GM19043 (cell line): ENCODE measurements at regions not wholly inside any gene's neighbourhood (a gene's known extent, or its start where the extent isn't known, plus 50 kb on each side); places are given as distances from the start of the nearest gene placed in this dataset.
"Not testable (repeated sequence)": the region's sequence is repeated elsewhere in the genome, so short reads cannot be mapped to it uniquely, and the experiment has no call there.

Source experiments
- ATAC-seq: cut with Tn5 transposase; IDR thresholded peaks from one replicate; pipeline ENCODE4 v1.9.1; 2021; ENCODE audit warnings: low read depth; ENCODE audit not compliant: unreplicated experiment

- no peak for ATAC-seq
These were observed 914.5 kb downstream of the NLGN4X start for GRCh38 chrX:5314148-5314547.

GRCh38 chrX:5307416-5307815, 921.3 kb downstream of the NLGN4X start:
- no peak for ATAC-seq

GRCh38 chrX:5306654-5307121, 922.0 kb downstream of the NLGN4X start:
- ATAC-seq, result no peak

- ATAC-seq, result no peak
These were observed 923.2 kb downstream of the NLGN4X start for GRCh38 chrX:5305452-5305851.

- no peak for ATAC-seq
These were observed 933.7 kb downstream of the NLGN4X start for GRCh38 chrX:5295004-5295403.

- ATAC-seq, result no peak
These were observed 938.0 kb downstream of the NLGN4X start for GRCh38 chrX:5290635-5291034.

- not testable (repeated sequence) for ATAC-seq
These were observed 938.7 kb downstream of the NLGN4X start for GRCh38 chrX:5289949-5290348.

GRCh38 chrX:5278908-5279307, 949.8 kb downstream of the NLGN4X start:
- no peak for ATAC-seq

- ATAC-seq, result no peak
These were observed 963.3 kb downstream of the NLGN4X start for GRCh38 chrX:5265324-5265850.

GRCh38 chrX:5250106-5250505, 978.6 kb downstream of the NLGN4X start:
- no peak for ATAC-seq

GRCh38 chrX:5242091-5242790, 986.4 kb downstream of the NLGN4X start:
- no peak for ATAC-seq

- ATAC-seq, result no peak
These were observed 991.9 kb downstream of the NLGN4X start for GRCh38 chrX:5236749-5237148.

GRCh38 chrX:5236096-5236495, 992.6 kb downstream of the NLGN4X start:
- no peak for ATAC-seq

GRCh38 chrX:5233830-5234229, 994.8 kb downstream of the NLGN4X start:
- no peak for ATAC-seq

- no peak for ATAC-seq
These were observed 1008.2 kb downstream of the NLGN4X start for GRCh38 chrX:5220421-5220820.

GRCh38 chrX:5194806-5195205, 1033.9 kb downstream of the NLGN4X start:
- no peak for ATAC-seq

- no peak for ATAC-seq
These were observed 1048.4 kb downstream of the NLGN4X start for GRCh38 chrX:5180135-5180741.

GRCh38 chrX:5176766-5177165, 1051.9 kb downstream of the NLGN4X start:
- no peak for ATAC-seq

- no peak for ATAC-seq
These were observed 1065.0 kb downstream of the NLGN4X start for GRCh38 chrX:5163663-5164062.

GRCh38 chrX:5155301-5155700, 1073.4 kb downstream of the NLGN4X start:
- ATAC-seq, result no peak

- ATAC-seq, result no peak
These were observed 1082.7 kb downstream of the NLGN4X start for GRCh38 chrX:5145957-5146356.

GRCh38 chrX:5142644-5143043, 1086.0 kb downstream of the NLGN4X start:
- ATAC-seq, result no peak
